Endothelial cell of umbilical vein (primary cell): ENCODE measurements at regions not wholly inside any gene's neighbourhood (a gene's known extent, or its start where the extent isn't known, plus 50 kb on each side); places are given as distances from the start of the nearest gene placed in this dataset.

Experiments
- EZH2 ChIP-seq: IDR thresholded peaks from 2 replicates; pipeline ENCODE4 v1.6.1; 2012; ENCODE audit warnings: borderline replicate concordance, low read depth, mild to moderate bottlenecking, moderate library complexity, low read length, inconsistent platforms; ENCODE audit not compliant: severe bottlenecking
- GATA2 ChIP-seq: IDR thresholded peaks from 2 replicates; pipeline ENCODE4 v1.7.0; 2011; ENCODE audit warnings: low read depth, mild to moderate bottlenecking, moderate library complexity, mixed read lengths, low read length; ENCODE audit not compliant: insufficient read length, insufficient read depth
- MAX ChIP-seq: IDR thresholded peaks from 2 replicates; pipeline ENCODE4 v1.6.1; 2011; ENCODE audit not compliant: insufficient read depth, insufficient read length
- MYC ChIP-seq: IDR thresholded peaks from one replicate; pipeline ENCODE4 v1.6.1; 2011; ENCODE audit warnings: mild to moderate bottlenecking, low read depth, low read length
- POLR2A ChIP-seq: IDR thresholded peaks from 2 replicates; pipeline ENCODE4 v1.6.1; 2012; ENCODE audit warnings: low read depth, mild to moderate bottlenecking, control low read depth, low read length
- POLR2AphosphoS5 ChIP-seq: IDR thresholded peaks from 2 replicates; pipeline ENCODE4 v1.6.1; 2012; ENCODE audit warnings: low read depth, mild to moderate bottlenecking, control low read depth, low read length, moderate library complexity; ENCODE audit not compliant: insufficient read depth
- TF ChIP-seq, protein P1 (sequence below), 2 donors: IDR thresholded peaks; 1 replicate in 1 of 2; 2 replicates in 1 of 2; pipeline ENCODE4 v1.5.1; 2011; ENCODE audit warnings: low read length in 2 of 2, mild to moderate bottlenecking in 2 of 2, moderate library complexity in 2 of 2, control low read depth in 1 of 2, inconsistent platforms in 1 of 2, low read depth in 1 of 2; ENCODE audit not compliant: insufficient read depth in 1 of 2; ENCODE audit errors: extremely low read depth in 1 of 2

GRCh38 chr5:44187973-44188372, 201.2 kb downstream of the FGF10 start:
- TF ChIP-seq, protein P1, sequence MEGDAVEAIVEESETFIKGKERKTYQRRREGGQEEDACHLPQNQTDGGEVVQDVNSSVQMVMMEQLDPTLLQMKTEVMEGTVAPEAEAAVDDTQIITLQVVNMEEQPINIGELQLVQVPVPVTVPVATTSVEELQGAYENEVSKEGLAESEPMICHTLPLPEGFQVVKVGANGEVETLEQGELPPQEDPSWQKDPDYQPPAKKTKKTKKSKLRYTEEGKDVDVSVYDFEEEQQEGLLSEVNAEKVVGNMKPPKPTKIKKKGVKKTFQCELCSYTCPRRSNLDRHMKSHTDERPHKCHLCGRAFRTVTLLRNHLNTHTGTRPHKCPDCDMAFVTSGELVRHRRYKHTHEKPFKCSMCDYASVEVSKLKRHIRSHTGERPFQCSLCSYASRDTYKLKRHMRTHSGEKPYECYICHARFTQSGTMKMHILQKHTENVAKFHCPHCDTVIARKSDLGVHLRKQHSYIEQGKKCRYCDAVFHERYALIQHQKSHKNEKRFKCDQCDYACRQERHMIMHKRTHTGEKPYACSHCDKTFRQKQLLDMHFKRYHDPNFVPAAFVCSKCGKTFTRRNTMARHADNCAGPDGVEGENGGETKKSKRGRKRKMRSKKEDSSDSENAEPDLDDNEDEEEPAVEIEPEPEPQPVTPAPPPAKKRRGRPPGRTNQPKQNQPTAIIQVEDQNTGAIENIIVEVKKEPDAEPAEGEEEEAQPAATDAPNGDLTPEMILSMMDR (IDR thresholded peaks at IDR 0.05; ENCODE audit: extremely low read depth in 1 of 2, insufficient read depth in 1 of 2, low read depth in 1 of 2, low read length in 2 of 2) = no peak
- TF ChIP-seq POLR2AphosphoS5 (no peak), POLR2A (no peak), EZH2 (no peak), MAX (no peak), MYC (no peak), GATA2 (no peak)
